ENCODE measurements at regions not wholly inside any gene's neighbourhood (a gene's known extent, or its start where the extent isn't known, plus 50 kb on each side); places are given as distances from the start of the nearest gene placed in this dataset.

DNA sequence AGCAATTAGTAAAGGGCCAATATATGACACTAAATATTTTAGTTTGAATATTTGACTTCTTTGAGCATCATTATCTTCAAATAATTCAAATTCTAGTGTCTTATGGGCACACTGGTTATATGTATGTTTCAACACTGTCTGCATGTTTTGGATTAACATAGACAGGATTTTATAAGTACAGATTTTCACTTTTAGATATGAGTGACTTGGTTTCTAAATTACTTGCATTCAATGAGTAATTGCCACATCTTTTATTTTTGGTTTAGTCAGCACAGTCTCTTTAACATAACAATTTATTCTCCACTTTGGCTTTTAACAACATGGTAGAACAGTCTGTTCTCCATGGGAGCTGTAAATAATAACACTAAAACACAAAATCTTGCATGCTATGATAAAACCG lies 674.8 kb downstream of the TBL1XR1 start:
- DNase-seq (ENCODE audit: low read depth in 1 of 2, low spot score in 1 of 2) = no peak
- TF ChIP-seq, protein P1, sequence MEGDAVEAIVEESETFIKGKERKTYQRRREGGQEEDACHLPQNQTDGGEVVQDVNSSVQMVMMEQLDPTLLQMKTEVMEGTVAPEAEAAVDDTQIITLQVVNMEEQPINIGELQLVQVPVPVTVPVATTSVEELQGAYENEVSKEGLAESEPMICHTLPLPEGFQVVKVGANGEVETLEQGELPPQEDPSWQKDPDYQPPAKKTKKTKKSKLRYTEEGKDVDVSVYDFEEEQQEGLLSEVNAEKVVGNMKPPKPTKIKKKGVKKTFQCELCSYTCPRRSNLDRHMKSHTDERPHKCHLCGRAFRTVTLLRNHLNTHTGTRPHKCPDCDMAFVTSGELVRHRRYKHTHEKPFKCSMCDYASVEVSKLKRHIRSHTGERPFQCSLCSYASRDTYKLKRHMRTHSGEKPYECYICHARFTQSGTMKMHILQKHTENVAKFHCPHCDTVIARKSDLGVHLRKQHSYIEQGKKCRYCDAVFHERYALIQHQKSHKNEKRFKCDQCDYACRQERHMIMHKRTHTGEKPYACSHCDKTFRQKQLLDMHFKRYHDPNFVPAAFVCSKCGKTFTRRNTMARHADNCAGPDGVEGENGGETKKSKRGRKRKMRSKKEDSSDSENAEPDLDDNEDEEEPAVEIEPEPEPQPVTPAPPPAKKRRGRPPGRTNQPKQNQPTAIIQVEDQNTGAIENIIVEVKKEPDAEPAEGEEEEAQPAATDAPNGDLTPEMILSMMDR (IDR thresholded peaks at IDR 0.05; ENCODE audit: insufficient read depth, low read length) = no peak
- TF ChIP-seq SPI1 (IDR thresholded peaks at IDR 0.05; ENCODE audit: borderline replicate concordance, low read depth) = no peak
- TF ChIP-seq, protein P2, sequence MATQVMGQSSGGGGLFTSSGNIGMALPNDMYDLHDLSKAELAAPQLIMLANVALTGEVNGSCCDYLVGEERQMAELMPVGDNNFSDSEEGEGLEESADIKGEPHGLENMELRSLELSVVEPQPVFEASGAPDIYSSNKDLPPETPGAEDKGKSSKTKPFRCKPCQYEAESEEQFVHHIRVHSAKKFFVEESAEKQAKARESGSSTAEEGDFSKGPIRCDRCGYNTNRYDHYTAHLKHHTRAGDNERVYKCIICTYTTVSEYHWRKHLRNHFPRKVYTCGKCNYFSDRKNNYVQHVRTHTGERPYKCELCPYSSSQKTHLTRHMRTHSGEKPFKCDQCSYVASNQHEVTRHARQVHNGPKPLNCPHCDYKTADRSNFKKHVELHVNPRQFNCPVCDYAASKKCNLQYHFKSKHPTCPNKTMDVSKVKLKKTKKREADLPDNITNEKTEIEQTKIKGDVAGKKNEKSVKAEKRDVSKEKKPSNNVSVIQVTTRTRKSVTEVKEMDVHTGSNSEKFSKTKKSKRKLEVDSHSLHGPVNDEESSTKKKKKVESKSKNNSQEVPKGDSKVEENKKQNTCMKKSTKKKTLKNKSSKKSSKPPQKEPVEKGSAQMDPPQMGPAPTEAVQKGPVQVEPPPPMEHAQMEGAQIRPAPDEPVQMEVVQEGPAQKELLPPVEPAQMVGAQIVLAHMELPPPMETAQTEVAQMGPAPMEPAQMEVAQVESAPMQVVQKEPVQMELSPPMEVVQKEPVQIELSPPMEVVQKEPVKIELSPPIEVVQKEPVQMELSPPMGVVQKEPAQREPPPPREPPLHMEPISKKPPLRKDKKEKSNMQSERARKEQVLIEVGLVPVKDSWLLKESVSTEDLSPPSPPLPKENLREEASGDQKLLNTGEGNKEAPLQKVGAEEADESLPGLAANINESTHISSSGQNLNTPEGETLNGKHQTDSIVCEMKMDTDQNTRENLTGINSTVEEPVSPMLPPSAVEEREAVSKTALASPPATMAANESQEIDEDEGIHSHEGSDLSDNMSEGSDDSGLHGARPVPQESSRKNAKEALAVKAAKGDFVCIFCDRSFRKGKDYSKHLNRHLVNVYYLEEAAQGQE (IDR thresholded peaks at IDR 0.05; ENCODE audit: insufficient replicate concordance, low read depth) = no peak
- TF ChIP-seq GABPA (IDR thresholded peaks at IDR 0.05; ENCODE audit: low read depth) = no peak
- no peak for TF ChIP-seq POLR2AphosphoS5 (IDR thresholded peaks at IDR 0.05; ENCODE audit: low read depth)
- Histone ChIP-seq H3K27ac (replicated peaks) (no peak overlapping the region), H3K4me3 (replicated peaks; ENCODE audit: insufficient read depth, low read length) (no peak overlapping the region), H3K27me3 (ENCODE audit: insufficient read depth, poor library complexity, severe bottlenecking) (no peaks in the 10 kb centered on the region)

DNA sequence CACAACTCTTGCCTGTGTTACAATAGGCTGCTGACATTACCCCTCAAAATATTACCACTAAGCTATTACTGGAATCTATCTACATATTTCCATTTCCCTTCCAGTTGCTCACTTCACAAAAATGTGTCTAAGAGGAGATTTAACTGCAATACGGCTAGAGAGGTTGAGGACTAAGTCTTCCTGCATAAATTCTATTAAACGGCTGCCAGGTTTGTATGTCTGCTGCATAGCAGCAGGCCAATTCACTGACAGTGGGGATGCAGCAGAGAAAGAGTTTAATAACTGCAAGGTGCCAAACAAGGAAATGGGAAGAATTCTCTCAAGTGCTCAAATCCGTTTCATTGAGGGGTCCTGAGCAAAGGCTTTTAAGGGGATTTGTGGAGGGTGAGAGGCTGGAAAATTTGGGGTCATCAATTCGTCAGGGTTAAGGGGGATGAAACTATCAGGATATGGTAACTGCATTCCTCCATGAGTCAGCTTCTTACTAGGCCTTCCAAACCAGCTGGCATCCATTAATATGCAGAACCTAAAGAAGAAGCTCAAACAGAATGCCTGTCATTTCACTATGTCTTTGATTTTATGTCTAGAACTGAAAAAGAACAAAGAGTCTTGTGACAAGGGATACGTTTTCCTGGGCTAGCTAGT lies 675.6 kb downstream of the TBL1XR1 start:
- no peak overlapping the region for H3K27ac ChIP-seq (replicated peaks)

DNA sequence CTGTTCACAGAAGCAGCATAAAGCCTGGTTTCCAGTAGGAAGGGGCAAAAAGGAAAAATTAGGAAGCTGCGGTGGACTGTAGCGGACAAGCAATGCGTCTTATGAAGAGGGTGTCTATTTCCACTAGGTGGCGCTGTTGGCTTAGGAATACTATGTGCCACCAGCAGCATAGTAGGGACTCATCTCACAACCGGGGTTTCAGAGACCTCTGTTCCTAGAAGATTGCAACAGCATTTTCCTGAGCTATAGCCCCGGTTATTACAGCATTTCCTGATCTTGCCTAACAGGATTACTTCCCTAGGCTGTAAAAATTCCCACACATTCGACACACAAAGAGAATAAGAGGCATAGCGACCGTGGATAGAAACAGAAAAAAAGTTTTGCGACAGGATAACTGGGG lies 683.0 kb downstream of the TBL1XR1 start:
- H3K27me3 ChIP-seq (ENCODE audit: insufficient read depth, poor library complexity, severe bottlenecking) = no peaks in the 10 kb centered on the region
- no peak overlapping the region for H3K27ac ChIP-seq (replicated peaks)
- TF ChIP-seq GABPA (IDR thresholded peaks at IDR 0.05; ENCODE audit: low read depth) = no peak
- no peak for TF ChIP-seq POLR2AphosphoS5 (IDR thresholded peaks at IDR 0.05; ENCODE audit: low read depth)
- TF ChIP-seq, protein P1 (IDR thresholded peaks at IDR 0.05; ENCODE audit: insufficient read depth, low read length) = peak; percentile 2
- no peak overlapping the region for H3K4me3 ChIP-seq (replicated peaks; ENCODE audit: insufficient read depth, low read length)
- DNase-seq (ENCODE audit: low read depth in 1 of 2, low spot score in 1 of 2) = peak; percentile 5 to 18

More for the DNA sequence above, 675.6 kb downstream of the TBL1XR1 start:
- Histone ChIP-seq H3K4me3 (replicated peaks; ENCODE audit: insufficient read depth, low read length) (no peak overlapping the region), H3K27me3 (ENCODE audit: insufficient read depth, poor library complexity, severe bottlenecking) (no peaks in the 10 kb centered on the region)
- no peak for TF ChIP-seq POLR2AphosphoS5 (IDR thresholded peaks at IDR 0.05; ENCODE audit: low read depth)
- TF ChIP-seq, protein P2 (IDR thresholded peaks at IDR 0.05; ENCODE audit: insufficient replicate concordance, low read depth) = no peak
- TF ChIP-seq SPI1 (IDR thresholded peaks at IDR 0.05; ENCODE audit: borderline replicate concordance, low read depth) = no peak
- DNase-seq (ENCODE audit: low read depth in 1 of 2, low spot score in 1 of 2) = no peak

DNA sequence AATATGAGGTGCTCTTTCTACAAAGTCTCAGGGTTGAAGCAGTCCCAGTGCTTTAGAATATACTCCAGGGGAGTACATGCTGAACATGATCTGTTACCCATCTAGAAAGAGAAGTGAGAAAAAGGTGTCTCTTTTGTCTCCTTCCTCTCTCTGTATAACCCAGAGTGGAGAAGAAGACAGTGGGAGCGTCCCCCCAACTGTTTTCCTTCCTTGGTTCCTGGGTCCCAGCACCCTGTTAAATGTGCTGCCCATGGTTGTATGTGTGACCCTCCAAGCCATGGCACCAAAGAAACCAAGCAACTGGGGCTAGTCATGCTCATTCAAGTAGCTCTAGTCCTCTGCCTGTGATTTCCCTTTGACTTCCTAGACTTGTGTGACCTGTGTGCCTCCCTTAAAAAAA lies 683.7 kb downstream of the TBL1XR1 start:
- TF ChIP-seq, protein P2 (IDR thresholded peaks at IDR 0.05; ENCODE audit: insufficient replicate concordance, low read depth) = no peak
- TF ChIP-seq GABPA (IDR thresholded peaks at IDR 0.05; ENCODE audit: low read depth) (no peak), POLR2AphosphoS5 (IDR thresholded peaks at IDR 0.05; ENCODE audit: low read depth) (no peak), SPI1 (IDR thresholded peaks at IDR 0.05; ENCODE audit: borderline replicate concordance, low read depth) (no peak)
- TF ChIP-seq, protein P1 (IDR thresholded peaks at IDR 0.05; ENCODE audit: insufficient read depth, low read length) = no peak
- no peak for DNase-seq (ENCODE audit: low read depth in 1 of 2, low spot score in 1 of 2)
- no peak overlapping the region for H3K27ac ChIP-seq (replicated peaks)

More for the DNA sequence above, 683.7 kb downstream of the TBL1XR1 start:
- no peak overlapping the region for H3K4me3 ChIP-seq (replicated peaks; ENCODE audit: insufficient read depth, low read length)
- H3K27me3 ChIP-seq (ENCODE audit: insufficient read depth, poor library complexity, severe bottlenecking) = no peaks in the 10 kb centered on the region
